ENCODE measurements at regions not wholly inside any gene's neighbourhood (a gene's known extent, or its start where the extent isn't known, plus 50 kb on each side); places are given as distances from the start of the nearest gene placed in this dataset.

GRCh38 chr3:81279481-81280379 lies 481.7 kb downstream of the GBE1 start:
- Histone ChIP-seq H3K4me1 (ENCODE audit: insufficient read depth, low read length) (peaks cover 6% of the 10 kb centered on the region; the same call in 1 of the 2 replicates), H3K36me3 (ENCODE audit: insufficient read depth, low read length) (no peaks in the 10 kb centered on the region), H3K9me3 (ENCODE audit: control insufficient read depth, insufficient read depth, low read length) (no peaks in the 10 kb centered on the region), H3K9ac (ENCODE audit: low read depth, low read length) (no peak overlapping the region)

- Histone ChIP-seq H3K4me1 (ENCODE audit: insufficient read depth, low read length) (peaks cover 6% of the 10 kb centered on the region; the same call in 1 of the 2 replicates), H3K9me3 (ENCODE audit: control insufficient read depth, insufficient read depth, low read length) (no peaks in the 10 kb centered on the region), H3K9ac (ENCODE audit: low read depth, low read length) (no peak overlapping the region), H3K36me3 (ENCODE audit: insufficient read depth, low read length) (no peaks in the 10 kb centered on the region)
Observed at GRCh38 chr3:81277853-81278252, 483.6 kb downstream of the GBE1 start.

- Histone ChIP-seq H3K9me3 (ENCODE audit: control insufficient read depth, insufficient read depth, low read length) (no peaks in the 10 kb centered on the region), H3K36me3 (ENCODE audit: insufficient read depth, low read length) (no peaks in the 10 kb centered on the region), H3K4me1 (ENCODE audit: insufficient read depth, low read length) (peaks cover 3% of the 10 kb centered on the region; the same call in 1 of the 2 replicates), H3K9ac (ENCODE audit: low read depth, low read length) (no peak overlapping the region)
Observed at GRCh38 chr3:81274671-81275070, 486.8 kb downstream of the GBE1 start.

GRCh38 chr3:81270603-81271379 lies 490.7 kb downstream of the GBE1 start:
- Histone ChIP-seq H3K9ac (ENCODE audit: low read depth, low read length) (no peak overlapping the region), H3K36me3 (ENCODE audit: insufficient read depth, low read length) (no peaks in the 10 kb centered on the region), H3K4me1 (ENCODE audit: insufficient read depth, low read length) (no peaks in the 10 kb centered on the region), H3K9me3 (ENCODE audit: control insufficient read depth, insufficient read depth, low read length) (no peaks in the 10 kb centered on the region)

GRCh38 chr3:81268526-81268925 lies 492.9 kb downstream of the GBE1 start:
- H3K9me3 ChIP-seq (ENCODE audit: control insufficient read depth, insufficient read depth, low read length) = no peaks in the 10 kb centered on the region
- H3K4me1 ChIP-seq (ENCODE audit: insufficient read depth, low read length) = no peaks in the 10 kb centered on the region
- no peak overlapping the region for H3K9ac ChIP-seq (ENCODE audit: low read depth, low read length)
- no peaks in the 10 kb centered on the region for H3K36me3 ChIP-seq (ENCODE audit: insufficient read depth, low read length)

GRCh38 chr3:81261996-81262395 lies 499.4 kb downstream of the GBE1 start:
- H3K4me1 ChIP-seq (ENCODE audit: insufficient read depth, low read length) = no peaks in the 10 kb centered on the region
- no peak overlapping the region for H3K9ac ChIP-seq (ENCODE audit: low read depth, low read length)
- no peaks in the 10 kb centered on the region for H3K9me3 ChIP-seq (ENCODE audit: control insufficient read depth, insufficient read depth, low read length)
- H3K36me3 ChIP-seq (ENCODE audit: insufficient read depth, low read length) = no peaks in the 10 kb centered on the region

GRCh38 chr3:81255463-81255862 lies 506.0 kb downstream of the GBE1 start:
- Histone ChIP-seq H3K36me3 (ENCODE audit: insufficient read depth, low read length) (no peaks in the 10 kb centered on the region), H3K4me1 (ENCODE audit: insufficient read depth, low read length) (no peaks in the 10 kb centered on the region), H3K9me3 (ENCODE audit: control insufficient read depth, insufficient read depth, low read length) (no peaks in the 10 kb centered on the region), H3K9ac (ENCODE audit: low read depth, low read length) (no peak overlapping the region)

- Histone ChIP-seq H3K9ac (ENCODE audit: low read depth, low read length) (no peak overlapping the region), H3K4me1 (ENCODE audit: insufficient read depth, low read length) (peaks cover 10% of the 10 kb centered on the region), H3K9me3 (ENCODE audit: control insufficient read depth, insufficient read depth, low read length) (no peaks in the 10 kb centered on the region), H3K36me3 (ENCODE audit: insufficient read depth, low read length) (no peaks in the 10 kb centered on the region)
Observed at GRCh38 chr3:81251096-81251495, 510.3 kb downstream of the GBE1 start.

GRCh38 chr3:81249540-81250029 lies 511.9 kb downstream of the GBE1 start:
- no peaks in the 10 kb centered on the region for H3K9me3 ChIP-seq (ENCODE audit: control insufficient read depth, insufficient read depth, low read length)
- H3K4me1 ChIP-seq (ENCODE audit: insufficient read depth, low read length) = peaks cover 10% of the 10 kb centered on the region
- no peaks in the 10 kb centered on the region for H3K36me3 ChIP-seq (ENCODE audit: insufficient read depth, low read length)

GRCh38 chr3:81245501-81245900 lies 515.9 kb downstream of the GBE1 start:
- Histone ChIP-seq H3K9me3 (ENCODE audit: control insufficient read depth, insufficient read depth, low read length) (no peaks in the 10 kb centered on the region), H3K4me1 (ENCODE audit: insufficient read depth, low read length) (peaks cover 10% of the 10 kb centered on the region), H3K9ac (ENCODE audit: low read depth, low read length) (no peak overlapping the region), H3K36me3 (ENCODE audit: insufficient read depth, low read length) (no peaks in the 10 kb centered on the region)

More at GRCh38 chr3:81249540-81250029, 511.9 kb downstream of the GBE1 start:
- no peak overlapping the region for H3K9ac ChIP-seq (ENCODE audit: low read depth, low read length)

- Histone ChIP-seq H3K9ac (ENCODE audit: low read depth, low read length) (no peak overlapping the region), H3K4me1 (ENCODE audit: insufficient read depth, low read length) (peaks cover 9% of the 10 kb centered on the region), H3K9me3 (ENCODE audit: control insufficient read depth, insufficient read depth, low read length) (no peaks in the 10 kb centered on the region), H3K36me3 (ENCODE audit: insufficient read depth, low read length) (no peaks in the 10 kb centered on the region)
Observed at GRCh38 chr3:81245043-81245442, 516.4 kb downstream of the GBE1 start.

GRCh38 chr3:81244231-81244630 lies 517.2 kb downstream of the GBE1 start:
- H3K9me3 ChIP-seq (ENCODE audit: control insufficient read depth, insufficient read depth, low read length) = no peaks in the 10 kb centered on the region
- no peaks in the 10 kb centered on the region for H3K36me3 ChIP-seq (ENCODE audit: insufficient read depth, low read length)
- no peak overlapping the region for H3K9ac ChIP-seq (ENCODE audit: low read depth, low read length)
- H3K4me1 ChIP-seq (ENCODE audit: insufficient read depth, low read length) = peaks cover under 1% of the 10 kb centered on the region; the same call in 1 of the 2 replicates

GRCh38 chr3:81242871-81243270 lies 518.6 kb downstream of the GBE1 start:
- H3K36me3 ChIP-seq (ENCODE audit: insufficient read depth, low read length) = no peaks in the 10 kb centered on the region

GRCh38 chr3:81237181-81237580 lies 524.3 kb downstream of the GBE1 start:
- Histone ChIP-seq H3K36me3 (ENCODE audit: insufficient read depth, low read length) (no peaks in the 10 kb centered on the region), H3K4me1 (ENCODE audit: insufficient read depth, low read length) (no peaks in the 10 kb centered on the region; the same call in 1 of the 2 replicates), H3K9ac (ENCODE audit: low read depth, low read length) (no peak overlapping the region), H3K9me3 (ENCODE audit: control insufficient read depth, insufficient read depth, low read length) (no peaks in the 10 kb centered on the region)

More at GRCh38 chr3:81242871-81243270, 518.6 kb downstream of the GBE1 start:
- no peaks in the 10 kb centered on the region; the same call in 1 of the 2 replicates for H3K4me1 ChIP-seq (ENCODE audit: insufficient read depth, low read length)
- H3K9ac ChIP-seq (ENCODE audit: low read depth, low read length) = no peak overlapping the region
- no peaks in the 10 kb centered on the region for H3K9me3 ChIP-seq (ENCODE audit: control insufficient read depth, insufficient read depth, low read length)

Measured in ES-I3 (cell line).